CD4-positive, alpha-beta T cell (primary cell): ENCODE measurements at regions not wholly inside any gene's neighbourhood (a gene's known extent, or its start where the extent isn't known, plus 50 kb on each side); places are given as distances from the start of the nearest gene placed in this dataset.

Experiments
- ATAC-seq: fragments of 200-7000 bp; cut with Tn5 transposase; one replicate; pipeline ENCODE4 v1.10.0; 2022; ENCODE audit warnings: mild to moderate bottlenecking; ENCODE audit not compliant: poor library complexity
- CTCF ChIA-PET: fragments of 350-600 bp; sonication (Branson Sonifier 250); formaldehyde crosslinking; loops from one replicate; lab custom pipeline; 2021; ENCODE audit warnings: antibody characterized with exemption, inconsistent platforms; lab: Charles Lee
- POLR2A ChIA-PET: fragments of 350-600 bp; sonication (Branson Sonifier 250); formaldehyde crosslinking; loops from one replicate; lab custom pipeline; 2021; ENCODE audit warnings: antibody characterized with exemption, inconsistent platforms; lab: Charles Lee
- DNase-seq, 14 experiments: peaks; one replicate each; pipeline ENCODE4 v3.0.0-alpha.2; 2013 to 2020; ENCODE audit warnings: mixed read lengths in 2 of 14
- H3K27ac ChIP-seq, 2 donors: one replicate each; pipeline versions ENCODE4 v1.5.1 to v1.7.0; 2013; ENCODE audit warnings: low read length in 2 of 2, low read depth in 1 of 2, mild to moderate bottlenecking in 1 of 2
- H3K27me3 ChIP-seq, 2 experiments: 1 replicate in 1 of 2; 2 replicates in 1 of 2; pipeline versions ENCODE4 v1.6.1 to v1.7.0; 2013; ENCODE audit warnings: low read length in 2 of 2, control low read depth in 1 of 2, mild to moderate bottlenecking in 1 of 2, moderate library complexity in 1 of 2; ENCODE audit not compliant: insufficient read depth in 2 of 2, control insufficient read depth in 1 of 2
- H3K36me3 ChIP-seq: one replicate; pipeline ENCODE4 v1.6.1; 2013; ENCODE audit warnings: low read length, control low read depth; ENCODE audit not compliant: insufficient read depth
- H3K4me1 ChIP-seq: one replicate; pipeline ENCODE4 v1.6.1; 2013; ENCODE audit warnings: low read length, control low read depth; ENCODE audit not compliant: insufficient read depth
- H3K4me3 ChIP-seq: one replicate; pipeline ENCODE4 v1.5.1; 2013; ENCODE audit warnings: mild to moderate bottlenecking, low read length, moderate library complexity
- H3K9me3 ChIP-seq, 2 experiments: 1 replicate in 1 of 2; 2 replicates in 1 of 2; pipeline versions ENCODE4 v1.6.1 to v1.7.0; 2013; ENCODE audit warnings: low read length in 2 of 2, mild to moderate bottlenecking in 2 of 2, control low read depth in 1 of 2, moderate library complexity in 1 of 2; ENCODE audit not compliant: control insufficient read depth in 1 of 2, insufficient read depth in 1 of 2
- H3K27ac Mint-ChIP-seq: one replicate; pipeline ENCODE4 v1.8.0; 2020; ENCODE audit warnings: mixed read lengths
- H3K27me3 Mint-ChIP-seq: one replicate; pipeline ENCODE4 v1.8.0; 2021; ENCODE audit warnings: mixed read lengths
- H3K36me3 Mint-ChIP-seq: one replicate; pipeline ENCODE4 v1.8.0; 2021; ENCODE audit warnings: low read depth, mixed read lengths
- H3K4me1 Mint-ChIP-seq: one replicate; pipeline ENCODE4 v1.8.0; 2021; ENCODE audit warnings: low read depth, mixed read lengths
- H3K4me3 Mint-ChIP-seq: one replicate; pipeline ENCODE4 v1.8.0; 2020; ENCODE audit warnings: mild to moderate bottlenecking, mixed read lengths
- H3K9me3 Mint-ChIP-seq: one replicate; pipeline ENCODE4 v1.8.0; 2020; ENCODE audit warnings: mixed read lengths
- intact Hi-C, 2 experiments: fragments of 100-400 bp; cut with DNase I in 1 of 2; cut with micrococcal nuclease in 1 of 2; formaldehyde crosslinking; loops; one replicate each; pipeline versions ENCODE4 v1.15.1 to v1.9.0; 2023 to 2025; cut with DNase I, micrococcal nuclease
- TF ChIP-seq, protein P1 (sequence below): fragments of 200-600 bp; IDR thresholded peaks from one replicate; pipeline ENCODE4 v1.8.0; 2022; ENCODE audit warnings: antibody characterized with exemption, mild to moderate bottlenecking

DNA sequence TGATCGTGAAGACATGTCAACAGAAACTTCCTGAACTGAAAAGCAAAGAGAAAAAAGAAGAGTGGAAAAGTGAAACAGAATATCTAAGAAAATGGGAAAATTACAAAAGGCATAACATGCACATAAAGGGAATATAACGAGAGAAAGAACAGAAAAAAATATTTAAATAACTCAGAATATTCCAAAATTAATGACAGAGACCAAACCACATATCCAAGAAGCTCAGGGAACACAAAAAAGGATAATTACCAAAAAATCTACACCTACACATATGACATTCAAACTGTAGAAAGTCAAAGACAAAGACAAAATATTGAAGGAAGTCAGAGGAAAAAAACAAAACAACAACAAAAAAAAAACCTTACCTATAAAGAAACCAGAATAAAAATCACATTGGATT is 105.5 kb downstream of the OR13A1 start:
- no peaks in the 10 kb centered on the region for H3K4me1 Mint-ChIP-seq
- no peak for DNase-seq
- CTCF ChIA-PET: no interaction called here
- H3K27ac Mint-ChIP-seq: no peak overlapping the region
- TF ChIP-seq, protein P1, sequence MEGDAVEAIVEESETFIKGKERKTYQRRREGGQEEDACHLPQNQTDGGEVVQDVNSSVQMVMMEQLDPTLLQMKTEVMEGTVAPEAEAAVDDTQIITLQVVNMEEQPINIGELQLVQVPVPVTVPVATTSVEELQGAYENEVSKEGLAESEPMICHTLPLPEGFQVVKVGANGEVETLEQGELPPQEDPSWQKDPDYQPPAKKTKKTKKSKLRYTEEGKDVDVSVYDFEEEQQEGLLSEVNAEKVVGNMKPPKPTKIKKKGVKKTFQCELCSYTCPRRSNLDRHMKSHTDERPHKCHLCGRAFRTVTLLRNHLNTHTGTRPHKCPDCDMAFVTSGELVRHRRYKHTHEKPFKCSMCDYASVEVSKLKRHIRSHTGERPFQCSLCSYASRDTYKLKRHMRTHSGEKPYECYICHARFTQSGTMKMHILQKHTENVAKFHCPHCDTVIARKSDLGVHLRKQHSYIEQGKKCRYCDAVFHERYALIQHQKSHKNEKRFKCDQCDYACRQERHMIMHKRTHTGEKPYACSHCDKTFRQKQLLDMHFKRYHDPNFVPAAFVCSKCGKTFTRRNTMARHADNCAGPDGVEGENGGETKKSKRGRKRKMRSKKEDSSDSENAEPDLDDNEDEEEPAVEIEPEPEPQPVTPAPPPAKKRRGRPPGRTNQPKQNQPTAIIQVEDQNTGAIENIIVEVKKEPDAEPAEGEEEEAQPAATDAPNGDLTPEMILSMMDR: no peak
- Histone ChIP-seq H3K4me3 (no peak overlapping the region), H3K4me1 (no peaks in the 10 kb centered on the region), H3K36me3 (no peaks in the 10 kb centered on the region), H3K9me3 (peaks cover 0 to 8% of the 10 kb centered on the region in 2 experiments), H3K27me3 (no peaks in the 10 kb centered on the region), H3K27ac (no peak overlapping the region)
- POLR2A ChIA-PET: no interaction called here
- H3K36me3 Mint-ChIP-seq: no peaks in the 10 kb centered on the region
- intact Hi-C loops: no loop called here
- H3K4me3 Mint-ChIP-seq: no peak overlapping the region
- peaks cover 43% of the 10 kb centered on the region for H3K27me3 Mint-ChIP-seq
- no peak for ATAC-seq
- H3K9me3 Mint-ChIP-seq: no peaks in the 10 kb centered on the region

DNA sequence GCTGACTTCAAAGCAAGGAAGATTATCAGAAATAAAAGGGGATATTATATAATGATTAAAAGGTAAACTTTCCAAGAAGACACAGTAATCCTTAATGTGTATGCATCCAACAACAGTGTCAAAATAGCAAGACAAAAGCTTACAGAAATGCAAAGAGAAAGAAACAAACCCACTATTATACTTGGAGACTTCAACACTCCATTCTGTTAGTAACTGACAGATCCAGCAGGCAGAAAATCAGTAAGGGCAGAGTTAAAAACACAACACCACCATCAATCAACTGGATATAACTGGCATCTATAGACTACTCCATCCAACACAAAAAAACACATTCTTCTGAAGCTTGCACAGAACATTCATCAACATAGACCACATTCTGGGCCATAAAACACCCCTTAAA is 103.8 kb downstream of the OR13A1 start:
- no peaks in the 10 kb centered on the region for H3K36me3 Mint-ChIP-seq
- Histone ChIP-seq H3K36me3 (no peaks in the 10 kb centered on the region), H3K9me3 (no peaks in the 10 kb centered on the region), H3K4me3 (no peak overlapping the region), H3K4me1 (no peaks in the 10 kb centered on the region), H3K27ac (no peak overlapping the region), H3K27me3 (no peaks in the 10 kb centered on the region)
- POLR2A ChIA-PET: no interaction called here
- H3K27me3 Mint-ChIP-seq: peaks cover 40% of the 10 kb centered on the region
- CTCF ChIA-PET: no interaction called here
- intact Hi-C loops: no loop called here
- H3K4me3 Mint-ChIP-seq: no peak overlapping the region
- no peaks in the 10 kb centered on the region for H3K4me1 Mint-ChIP-seq
- DNase-seq: no peak
- H3K9me3 Mint-ChIP-seq: no peaks in the 10 kb centered on the region
- no peak overlapping the region for H3K27ac Mint-ChIP-seq
- no peak for ATAC-seq
- TF ChIP-seq, protein P1: no peak

DNA sequence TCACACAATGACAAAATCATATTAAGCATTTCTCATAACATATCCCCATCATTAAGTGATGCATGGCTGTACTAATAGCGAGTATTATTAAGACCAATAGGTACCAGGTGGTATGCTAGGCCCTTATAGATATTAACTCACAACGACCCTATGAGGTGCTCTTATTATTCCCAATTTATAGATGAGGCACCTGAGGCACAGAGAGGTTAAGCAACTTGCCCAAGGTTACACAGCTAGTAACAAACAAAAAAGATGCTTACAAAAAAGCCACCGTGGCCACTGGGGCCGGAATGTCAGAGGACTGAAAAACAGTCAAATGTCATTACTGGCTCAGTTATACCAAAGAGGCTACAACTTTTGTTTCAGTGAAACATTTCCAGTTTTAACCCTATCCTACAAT is 96.0 kb downstream of the OR13A1 start:
- ChIA-PET CTCF (no interaction called here), POLR2A (no interaction called here)
- intact Hi-C loops: no loop called here
- Histone ChIP-seq H3K4me3 (no peak overlapping the region), H3K9me3 (peaks cover 0 to 4% of the 10 kb centered on the region in 2 experiments), H3K27me3 (no peaks in the 10 kb centered on the region), H3K4me1 (no peaks in the 10 kb centered on the region), H3K27ac (no peak overlapping the region), H3K36me3 (no peaks in the 10 kb centered on the region)
- no peaks in the 10 kb centered on the region for H3K4me1 Mint-ChIP-seq
- no peak overlapping the region for H3K4me3 Mint-ChIP-seq
- TF ChIP-seq, protein P1: no peak
- H3K27me3 Mint-ChIP-seq: peaks cover 4% of the 10 kb centered on the region
- no peak for DNase-seq
- H3K9me3 Mint-ChIP-seq: no peaks in the 10 kb centered on the region
- no peak for ATAC-seq
- H3K27ac Mint-ChIP-seq: no peak overlapping the region
- H3K36me3 Mint-ChIP-seq: no peaks in the 10 kb centered on the region
